H1 (cell line): ENCODE measurements at regions not wholly inside any gene's neighbourhood (a gene's known extent, or its start where the extent isn't known, plus 50 kb on each side); places are given as distances from the start of the nearest gene placed in this dataset.
A peak's percentile ranks its signal among the peaks of the same experiment; 100 is the strongest.

ENCODE experiments used
- CTCF ChIA-PET: fragments of 300-600 bp; sonication (Branson Sonifier 250); formaldehyde crosslinking; loops from one replicate; lab custom pipeline; 2021; ENCODE audit not compliant: partially characterized antibody; lab: Charles Lee
- POLR2A ChIA-PET: fragments of 300-600 bp; sonication (Branson Sonifier 250); formaldehyde crosslinking; loops from one replicate; lab custom pipeline; 2021; ENCODE audit warnings: inconsistent platforms; ENCODE audit not compliant: partially characterized antibody; lab: Charles Lee
- DNase-seq, 2 experiments: peaks; one replicate each; pipeline versions ENCODE4 v3.0.0 to v3.0.0-alpha.2; 2010 to 2022; ENCODE audit warnings: low spot score in 2 of 2, low read depth in 1 of 2, mixed read lengths in 1 of 2
- FAIRE-seq: peaks from 2 replicates; lab custom pipeline; 2011; peaks lifted over from hg19 to GRCh38; lab: Jason Lieb, UNC
- H2AFZ ChIP-seq: 2 replicates; pipeline ENCODE4 v1.8.1; 2012; ENCODE audit warnings: low read length, inconsistent platforms
- H2AK5ac ChIP-seq: 2 replicates; pipeline ENCODE4 v1.6.1; 2013; ENCODE audit warnings: low read depth, low read length
- H2BK120ac ChIP-seq: replicated peaks from 2 replicates; pipeline ENCODE3; 2013; ENCODE audit warnings: low read depth, low read length, inconsistent platforms
- H2BK12ac ChIP-seq: 2 replicates; pipeline ENCODE4 v1.6.1; 2013; ENCODE audit warnings: low read depth, low read length
- H2BK15ac ChIP-seq: 2 replicates; pipeline ENCODE4 v1.6.1; 2013; ENCODE audit warnings: low read length
- H2BK20ac ChIP-seq: 2 replicates; pipeline ENCODE4 v1.6.1; 2013; ENCODE audit warnings: low read length
- H2BK5ac ChIP-seq: 2 replicates; pipeline ENCODE4 v1.6.1; 2013; ENCODE audit warnings: low read depth, low read length
- H3K14ac ChIP-seq: 2 replicates; pipeline ENCODE4 v1.6.1; 2013; ENCODE audit warnings: inconsistent platforms; ENCODE audit not compliant: insufficient read length
- H3K18ac ChIP-seq: 2 replicates; pipeline ENCODE4 v1.6.1; 2013; ENCODE audit warnings: low read length; ENCODE audit errors: extremely low read depth
- H3K23ac ChIP-seq: 2 replicates; pipeline ENCODE4 v1.6.1; 2013; ENCODE audit warnings: inconsistent platforms; ENCODE audit not compliant: insufficient read length
- H3K23me2 ChIP-seq: 2 replicates; pipeline ENCODE4 v1.6.1; 2013; ENCODE audit warnings: low read depth, low read length
- H3K27ac ChIP-seq: 2 replicates; pipeline ENCODE4 v1.6.1; 2011; ENCODE audit warnings: low read depth, low read length, inconsistent platforms
- H3K27me3 ChIP-seq, 4 experiments: replicated peaks in 1 of 4; 1 replicate in 1 of 4; 2 replicates in 3 of 4; pipeline versions ENCODE4 v1.6.1 to v1.8.1; 2011 to 2013; ENCODE audit warnings: low read length in 3 of 4, mild to moderate bottlenecking in 3 of 4, inconsistent platforms in 2 of 4, mixed read lengths in 2 of 4, moderate library complexity in 1 of 4; ENCODE audit not compliant: control insufficient read depth in 3 of 4, insufficient read depth in 3 of 4; ENCODE audit errors: extremely low read depth in 1 of 4
- H3K36me3 ChIP-seq, 4 experiments: 2 replicates each; pipeline versions ENCODE4 v1.6.1 to v1.8.1; 2011 to 2013; ENCODE audit warnings: mild to moderate bottlenecking in 4 of 4, low read length in 3 of 4, moderate library complexity in 2 of 4, control low read depth in 1 of 4, inconsistent platforms in 1 of 4; ENCODE audit not compliant: insufficient read depth in 4 of 4, control insufficient read depth in 2 of 4
- H3K4ac ChIP-seq: replicated peaks from 2 replicates; pipeline ENCODE3; 2013; ENCODE audit warnings: low read length, low read depth, mixed read lengths, inconsistent platforms; ENCODE audit not compliant: insufficient read length
- H3K4me1 ChIP-seq, 4 experiments: replicated peaks in 1 of 4; 1 replicate in 1 of 4; 2 replicates in 3 of 4; pipeline versions ENCODE4 v1.6.1 to v1.8.1; 2011 to 2013; ENCODE audit warnings: low read length in 3 of 4, inconsistent platforms in 2 of 4, mixed read lengths in 1 of 4; ENCODE audit not compliant: insufficient read depth in 4 of 4, control insufficient read depth in 3 of 4
- H3K4me2 ChIP-seq, 2 experiments: 2 replicates each; pipeline versions ENCODE4 v1.6.1 to v1.8.1; 2011 to 2013; ENCODE audit warnings: low read depth in 2 of 2, low read length in 2 of 2, control low read depth in 1 of 2, inconsistent platforms in 1 of 2, mild to moderate bottlenecking in 1 of 2; ENCODE audit not compliant: insufficient read depth in 1 of 2
- H3K4me3 ChIP-seq, 4 experiments: fragments of 200-600, 300-600 bp in 1 of 4; sonication (generic), shearing (Covaris generic), sonication (Bioruptor Twin) in 1 of 4; 2 replicates each; pipeline versions ENCODE4 v1.5.1 to v1.8.1; 2011 to 2016; ENCODE audit warnings: low read length in 4 of 4, low read depth in 3 of 4, control low read depth in 2 of 4, inconsistent platforms in 2 of 4, mild to moderate bottlenecking in 2 of 4, mixed read lengths in 1 of 4, moderate library complexity in 1 of 4; ENCODE audit not compliant: insufficient read depth in 2 of 4; ENCODE audit errors: extremely low read depth in 1 of 4
- H3K56ac ChIP-seq: replicated peaks from 2 replicates; pipeline ENCODE3; 2013; ENCODE audit warnings: low read depth, mild to moderate bottlenecking, mixed read lengths, low read length, inconsistent platforms; ENCODE audit not compliant: insufficient read length
- H3K79me1 ChIP-seq: 2 replicates; pipeline ENCODE4 v1.6.1; 2013; ENCODE audit warnings: low read depth, low read length, control low read depth
- H3K79me2 ChIP-seq, 2 experiments: 2 replicates each; pipeline versions ENCODE4 v1.6.1 to v1.8.1; 2012 to 2013; ENCODE audit warnings: low read length in 2 of 2, mild to moderate bottlenecking in 2 of 2, inconsistent platforms in 1 of 2; ENCODE audit not compliant: insufficient read depth in 2 of 2, control insufficient read depth in 1 of 2
- H3K9ac ChIP-seq, 4 experiments: replicated peaks in 1 of 4; 1 replicate in 1 of 4; 2 replicates in 3 of 4; pipeline versions ENCODE4 v1.6.1 to v1.8.1; 2011 to 2013; ENCODE audit warnings: low read depth in 3 of 4, low read length in 3 of 4, control low read depth in 2 of 4, mild to moderate bottlenecking in 2 of 4, moderate library complexity in 2 of 4, inconsistent platforms in 1 of 4; ENCODE audit errors: extremely low read depth in 1 of 4
- H3K9me3 ChIP-seq, 2 experiments: 2 replicates each; pipeline versions ENCODE4 v1.6.1 to v1.8.1; 2012 to 2013; ENCODE audit warnings: mild to moderate bottlenecking in 2 of 2, moderate library complexity in 2 of 2, control low read depth in 1 of 2, inconsistent platforms in 1 of 2, low read depth in 1 of 2, low read length in 1 of 2, mixed read lengths in 1 of 2; ENCODE audit not compliant: insufficient read depth in 2 of 2
- H4K20me1 ChIP-seq, 2 experiments: replicated peaks in 1 of 2; 2 replicates each; pipeline versions ENCODE3 to v1.8.1; 2011 to 2013; ENCODE audit warnings: inconsistent platforms in 2 of 2, low read length in 2 of 2, mild to moderate bottlenecking in 1 of 2; ENCODE audit not compliant: insufficient read depth in 2 of 2, control insufficient read depth in 1 of 2
- H4K5ac ChIP-seq: 2 replicates; pipeline ENCODE4 v1.6.1; 2013; ENCODE audit warnings: low read length, low read depth, mixed read lengths, inconsistent platforms; ENCODE audit not compliant: insufficient read length
- H4K8ac ChIP-seq: 2 replicates; pipeline ENCODE4 v1.8.0; 2013; ENCODE audit warnings: mild to moderate bottlenecking, moderate library complexity, low read length, inconsistent platforms; ENCODE audit not compliant: insufficient read depth; ENCODE audit errors: extremely low read depth
- H4K91ac ChIP-seq: replicated peaks from 2 replicates; pipeline ENCODE3; 2013; ENCODE audit warnings: low read length, mixed read lengths, inconsistent platforms; ENCODE audit not compliant: insufficient read length
- BCL11A ChIP-seq, 2 experiments: IDR thresholded peaks; one replicate each; pipeline ENCODE4 v1.6.1; 2011; ENCODE audit warnings: low read depth in 2 of 2, low read length in 2 of 2, mild to moderate bottlenecking in 2 of 2
- CTBP2 ChIP-seq: IDR thresholded peaks from 2 replicates; pipeline ENCODE4 v1.7.0; 2011; ENCODE audit warnings: borderline replicate concordance, mild to moderate bottlenecking, moderate library complexity, mixed read lengths, low read length; ENCODE audit not compliant: insufficient read depth, insufficient read length
- HDAC2 ChIP-seq, 2 experiments: fragments of 300-600 bp in 1 of 2; sonication (generic) in 1 of 2; IDR thresholded peaks; 2 replicates each; pipeline ENCODE4 v1.6.1; 2011 to 2012; ENCODE audit warnings: low read depth in 2 of 2, low read length in 2 of 2, mild to moderate bottlenecking in 2 of 2, moderate library complexity in 2 of 2, borderline replicate concordance in 1 of 2, inconsistent platforms in 1 of 2
- KDM4A ChIP-seq: IDR thresholded peaks from one replicate; pipeline ENCODE4 v1.7.1; 2012; ENCODE audit warnings: low read depth, mild to moderate bottlenecking, moderate library complexity, low read length, inconsistent platforms; ENCODE audit not compliant: severe bottlenecking
- NRF1 ChIP-seq: IDR thresholded peaks from 2 replicates; pipeline ENCODE4 v1.6.1; 2011; ENCODE audit warnings: mild to moderate bottlenecking, low read depth, low read length, improper control_type of control experiment
- RFX5 ChIP-seq: IDR thresholded peaks from 2 replicates; pipeline ENCODE4 v1.6.1; 2011; ENCODE audit warnings: low read depth, low read length, improper control_type of control experiment, borderline replicate concordance
- YY1 ChIP-seq: IDR thresholded peaks from 2 replicates; pipeline ENCODE4 v1.6.1; 2011; ENCODE audit warnings: low read depth, mild to moderate bottlenecking, low read length
- WGBS, 2 experiments: shearing (Covaris generic) in 1 of 2; methylation state at CpG; one replicate each; pipeline versions ENCODE4 v1.1.6 to v1.1.7; 2013 to 2015; ENCODE audit warnings: low lambda C conversion rate in 2 of 2, mixed read lengths in 2 of 2, inconsistent platforms in 1 of 2, low coverage in 1 of 2, missing lambda C conversion rate in 1 of 2; ENCODE audit not compliant: insufficient replicate concordance in 2 of 2, insufficient coverage in 1 of 2, insufficient read length in 1 of 2; ENCODE audit errors: extremely low coverage in 1 of 2, missing lambda C conversion rate in 1 of 2; 5-methylcytosine and 5-hydroxymethylcytosine counted together

DNA sequence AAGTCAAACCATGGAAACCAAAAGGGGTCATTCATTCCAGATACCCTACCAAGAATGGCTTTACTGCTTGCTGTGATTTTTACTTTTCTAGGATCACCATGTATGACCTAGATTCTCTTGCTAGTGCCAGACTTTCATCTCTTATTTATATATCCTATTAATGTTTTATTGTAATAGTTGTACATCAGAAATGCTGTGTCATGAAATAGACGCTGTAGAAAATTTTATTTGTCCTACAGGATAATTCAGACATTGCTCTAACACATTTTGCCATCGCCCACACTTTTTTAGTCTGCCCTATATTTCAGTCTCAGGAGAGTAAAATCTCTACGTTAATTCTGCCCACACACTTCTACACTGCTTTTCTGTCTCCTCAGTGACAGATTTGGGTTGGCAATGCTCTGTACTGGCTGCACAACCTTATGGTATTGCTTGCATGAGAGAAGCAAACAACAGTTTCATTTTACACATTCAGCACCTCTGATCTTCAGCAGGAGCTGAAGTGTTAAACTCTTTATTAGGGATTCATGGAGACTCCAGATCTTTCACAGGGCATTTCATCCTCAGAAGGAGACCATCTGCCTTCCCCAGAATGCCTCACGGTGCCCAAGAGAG, 871.8 kb upstream of the CHAC2 start:
- Histone ChIP-seq H3K4me3 (no peak overlapping the region), H3K9ac (no peak overlapping the region), H3K14ac (no peak overlapping the region), H3K4me2 (no peak overlapping the region), H4K91ac (no peak overlapping the region), H4K8ac (no peak overlapping the region), H3K79me2 (no peaks in the 10 kb centered on the region), H3K27ac (no peak overlapping the region), H3K4ac (no peak overlapping the region), H2BK120ac (peak overlapping the region; percentile 77), H3K56ac (no peak overlapping the region), H2AK5ac (no peak overlapping the region), H4K5ac (no peak overlapping the region), H3K9me3 (peaks cover 0 to 8% of the 10 kb centered on the region in 2 experiments; a peak in 1 of 4 replicates), H3K23me2 (no peaks in the 10 kb centered on the region), H3K4me1 (peaks cover 0 to 5% (median 2%) of the 10 kb centered on the region in 4 experiments; a peak in 1 of 7 replicates), H2BK12ac (no peak overlapping the region), H4K20me1 (no peaks in the 10 kb centered on the region), H2BK5ac (no peak overlapping the region), H3K36me3 (peaks cover 0 to 6% (median 2%) of the 10 kb centered on the region in 4 experiments; a peak in 2 of 8 replicates), H3K23ac (no peak overlapping the region), H2AFZ (no peak overlapping the region), H3K27me3 (no peaks in the 10 kb centered on the region), H2BK20ac (no peak overlapping the region), H3K18ac (no peak overlapping the region), H3K79me1 (no peaks in the 10 kb centered on the region), H2BK15ac (no peak overlapping the region)
- ChIA-PET CTCF (no interaction called here), POLR2A (no interaction called here)
- 89% methylated on average over 4 of the region's 4 CpGs; no CpG with 5 or more reads in 1 of the 2 experiments for WGBS, 2 experiments
- FAIRE-seq (no peak), DNase-seq (no peak)
- TF ChIP-seq NRF1 (no peak), CTBP2 (no peak), KDM4A (no peak), BCL11A (IDR thresholded peaks at IDR 0.05; ENCODE audit: low read depth in 2 of 2, low read length in 2 of 2) (no peak), RFX5 (no peak), YY1 (no peak), HDAC2 (IDR thresholded peaks at IDR 0.05; ENCODE audit: borderline replicate concordance in 1 of 2, low read depth in 2 of 2, low read length in 2 of 2) (no peak)
